ENCODE measurements at regions not wholly inside any gene's neighbourhood (a gene's known extent, or its start where the extent isn't known, plus 50 kb on each side); places are given as distances from the start of the nearest gene placed in this dataset.

GRCh38 chr16:18008356-18008755, 328.2 kb downstream of the NPIPA8 start:
- TF ChIP-seq CTCF (IDR thresholded peaks at IDR 0.05; ENCODE audit: low read depth, low read length, poor library complexity, severe bottlenecking) (no peak), EZH2phosphoT487 (IDR thresholded peaks at IDR 0.05; ENCODE audit: borderline replicate concordance, low read length) (no peak)
